HG03135 (cell line): ENCODE measurements at regions not wholly inside any gene's neighbourhood (a gene's known extent, or its start where the extent isn't known, plus 50 kb on each side); places are given as distances from the start of the nearest gene placed in this dataset.

ENCODE experiments used
- ATAC-seq: cut with Tn5 transposase; IDR thresholded peaks from one replicate; pipeline ENCODE4 v1.9.1; 2021; ENCODE audit warnings: mild to moderate bottlenecking, moderate library complexity; ENCODE audit not compliant: unreplicated experiment

DNA sequence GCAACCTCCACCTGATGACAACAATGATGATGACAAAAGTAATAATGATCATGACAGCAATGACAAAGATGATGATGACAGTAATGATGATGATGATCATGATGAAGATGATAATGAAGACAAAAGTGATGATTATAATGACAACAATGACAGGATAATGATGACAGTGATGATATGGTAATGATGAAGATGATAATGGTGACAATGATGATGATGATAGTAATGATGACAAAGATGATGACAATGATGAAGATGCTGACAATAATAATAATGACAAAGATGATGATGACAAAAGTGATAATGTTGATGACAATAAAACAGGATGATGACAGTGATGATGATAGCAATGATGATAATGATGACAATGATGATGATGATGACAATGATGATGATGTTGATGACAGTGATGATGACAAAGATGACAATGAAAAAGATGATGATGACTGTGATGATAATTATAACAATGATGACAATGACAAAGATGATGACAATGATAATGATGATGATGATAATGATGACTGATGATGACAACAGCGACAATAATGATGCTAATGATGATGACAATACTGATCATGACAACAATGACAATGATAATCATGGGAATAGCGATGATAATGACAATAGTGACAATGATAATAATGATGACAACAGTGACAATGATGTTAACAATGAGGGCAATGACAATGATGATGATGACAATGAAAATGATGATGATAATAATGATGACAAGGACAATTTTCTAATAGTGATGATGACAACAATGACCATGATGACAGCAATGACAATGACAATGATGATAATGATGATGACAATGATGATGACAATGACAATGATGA lies 1106.5 kb upstream of the AUTS2 start:
- ATAC-seq, result no peak

DNA sequence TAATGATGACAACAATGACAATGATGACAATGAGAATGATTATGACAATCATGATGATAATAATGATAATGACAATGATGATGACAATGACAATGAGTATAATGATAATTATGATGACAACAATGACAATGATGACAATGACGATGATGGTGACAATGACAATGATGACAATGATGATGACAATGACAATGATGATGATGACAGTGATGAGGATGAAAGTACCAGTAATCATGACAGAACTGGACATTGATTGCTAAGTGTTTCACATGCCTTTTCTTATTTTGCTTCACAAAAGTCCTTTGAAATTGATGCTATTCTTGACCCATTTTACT lies 1106.0 kb upstream of the AUTS2 start:
- ATAC-seq, result no peak

DNA sequence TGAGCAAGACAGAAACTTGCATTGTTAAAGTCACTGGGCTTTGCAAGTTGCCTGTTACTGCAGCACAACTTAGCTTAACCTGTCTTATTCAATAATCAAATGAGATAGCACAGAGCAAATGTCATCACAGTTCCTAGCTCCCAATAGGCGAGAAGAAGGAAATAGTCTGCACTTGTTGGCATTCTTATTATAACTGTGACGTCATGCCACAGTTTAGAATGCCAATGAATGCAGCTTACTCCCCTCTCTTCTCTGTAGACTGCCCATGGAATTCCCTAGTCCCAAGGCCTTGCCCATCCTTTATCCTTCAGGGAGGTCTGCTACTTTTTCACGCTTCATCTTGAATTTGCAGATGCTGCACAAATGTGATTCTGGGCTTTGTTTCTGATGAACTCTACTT lies 1094.9 kb upstream of the AUTS2 start:
- ATAC-seq, result no peak

DNA sequence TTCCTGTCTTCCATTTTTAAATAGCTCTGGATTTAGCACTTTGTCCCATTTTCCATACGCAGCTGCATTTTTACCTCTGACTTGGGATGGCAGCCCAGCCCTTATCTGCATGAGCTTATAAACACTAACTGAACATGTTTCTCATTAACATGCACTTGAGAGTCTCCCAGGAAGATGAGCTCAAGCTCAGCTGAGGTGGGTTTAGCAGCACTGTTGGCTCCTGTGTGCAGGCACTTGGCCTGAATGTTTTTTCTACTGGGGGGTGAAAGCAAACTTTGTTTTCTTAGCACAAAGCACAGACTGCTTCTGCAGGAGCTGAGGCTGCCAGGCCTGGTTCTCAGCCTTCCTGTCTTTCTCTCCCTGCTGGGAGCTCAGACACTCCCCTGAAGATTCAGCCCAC lies 1093.6 kb upstream of the AUTS2 start:
- no peak for ATAC-seq

DNA sequence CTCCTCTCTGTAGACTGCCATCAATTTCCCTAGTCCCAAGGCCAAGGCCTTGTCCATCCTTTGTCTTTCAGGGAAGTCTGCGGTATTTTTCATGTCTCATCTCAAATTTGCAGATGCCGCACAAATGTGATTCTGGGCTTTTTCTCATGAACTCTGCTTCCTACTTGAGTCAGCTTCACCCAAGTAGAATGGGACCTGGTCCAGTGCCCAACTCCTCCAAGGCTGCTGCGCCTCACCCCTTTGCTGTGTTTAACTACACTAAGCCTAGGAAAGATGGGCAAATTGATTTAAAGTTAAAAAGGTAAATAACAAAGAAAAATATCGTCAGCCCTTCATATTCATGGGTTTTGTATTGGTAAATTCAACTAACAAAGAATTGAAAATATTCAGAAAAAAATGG lies 1092.6 kb upstream of the AUTS2 start:
- no peak for ATAC-seq

DNA sequence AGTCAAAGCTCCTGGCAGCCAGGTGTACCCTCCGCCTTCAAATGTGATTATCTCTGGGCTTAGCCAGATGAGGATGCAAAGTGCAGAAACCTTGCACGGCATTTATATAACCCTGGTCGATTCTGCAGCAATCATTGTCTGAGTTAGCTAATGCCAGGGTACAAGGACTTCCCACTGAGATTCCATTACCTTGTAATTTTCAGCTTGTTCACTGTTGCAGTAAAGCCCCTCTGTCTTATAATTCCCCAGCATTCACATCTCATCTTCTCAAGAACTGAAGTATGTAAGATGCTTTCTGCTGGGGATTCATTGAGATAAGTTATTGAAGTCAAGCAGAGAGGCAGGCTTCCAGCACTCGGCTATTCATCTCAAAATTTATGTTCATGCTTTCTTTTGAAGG lies 1090.6 kb upstream of the AUTS2 start:
- no peak for ATAC-seq

DNA sequence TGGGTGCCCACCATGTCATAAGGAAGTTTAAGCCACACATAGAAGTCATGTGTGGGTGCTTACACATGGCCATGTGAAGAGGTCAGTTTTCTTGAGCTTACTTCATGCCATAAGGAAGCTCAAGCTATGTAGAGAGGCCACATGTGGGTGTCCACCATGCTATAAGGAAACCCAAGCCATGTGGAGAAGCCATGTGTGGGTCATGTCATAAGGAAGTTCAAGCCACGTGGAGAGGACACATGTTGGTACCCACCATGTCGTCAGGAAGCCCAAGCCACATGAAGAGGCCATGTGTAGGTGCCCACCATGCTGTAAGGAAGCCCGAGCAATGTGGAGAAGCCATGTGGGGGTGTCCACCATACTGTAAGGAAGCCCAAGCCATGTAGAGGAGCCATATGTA lies 1089.2 kb upstream of the AUTS2 start:
- no peak for ATAC-seq

DNA sequence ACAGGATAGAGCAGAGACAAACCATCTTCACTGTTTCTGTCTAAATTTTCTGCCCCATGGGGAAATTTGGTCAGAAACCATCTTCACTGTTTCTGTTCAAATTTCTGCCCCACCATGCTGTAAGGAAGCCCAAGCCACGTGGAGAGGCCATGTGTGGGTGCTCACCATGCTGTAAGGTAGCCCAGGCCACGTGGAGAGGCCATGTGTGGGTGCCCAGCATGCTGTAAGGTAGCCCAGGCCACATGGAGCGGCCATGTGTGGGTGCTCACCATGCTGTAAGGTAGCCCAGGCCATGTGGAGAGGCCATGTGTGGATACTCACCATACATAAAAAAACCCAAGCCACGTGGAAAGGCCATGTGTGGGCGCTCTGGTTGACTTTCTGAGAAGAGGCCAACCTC lies 1088.7 kb upstream of the AUTS2 start:
- no peak for ATAC-seq

DNA sequence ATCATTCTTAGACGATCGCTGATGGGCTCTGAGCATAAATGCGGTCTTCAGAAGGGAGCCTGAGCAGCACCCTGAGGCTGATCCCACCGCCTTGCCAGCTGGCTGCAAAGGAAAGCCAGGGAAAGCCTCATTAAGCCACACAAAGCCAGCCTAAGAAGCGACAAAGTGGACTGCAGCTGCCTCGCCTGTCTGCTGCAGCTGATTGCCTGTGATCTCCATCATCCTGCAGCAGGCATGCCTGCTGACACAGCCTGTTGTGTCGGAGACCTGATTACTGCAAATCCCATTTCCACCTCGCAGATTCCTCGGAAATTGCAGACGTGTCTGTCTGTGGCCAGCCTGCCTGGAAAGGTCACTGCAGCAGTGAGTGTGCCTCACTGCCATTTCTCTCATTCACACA lies 1087.0 kb upstream of the AUTS2 start:
- ATAC-seq, result no peak

DNA sequence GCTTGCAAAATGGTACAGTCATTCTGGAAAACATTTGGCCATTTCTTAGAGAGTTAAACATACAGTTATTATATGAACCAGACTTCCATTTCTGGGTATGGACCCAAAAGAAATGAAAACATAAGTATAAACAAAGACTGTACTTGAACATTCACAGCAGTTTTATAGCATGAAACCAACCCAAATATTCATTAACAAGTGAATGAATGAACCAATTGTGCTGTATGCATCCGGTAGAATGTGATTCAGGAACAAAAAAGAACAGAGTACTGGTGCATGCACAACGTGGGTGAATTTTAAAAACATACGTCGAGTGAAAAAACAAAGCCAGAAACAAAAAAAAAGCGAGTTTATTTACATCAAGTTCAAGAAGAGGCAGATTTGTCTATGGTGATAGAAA lies 1085.8 kb upstream of the AUTS2 start:
- no peak for ATAC-seq

DNA sequence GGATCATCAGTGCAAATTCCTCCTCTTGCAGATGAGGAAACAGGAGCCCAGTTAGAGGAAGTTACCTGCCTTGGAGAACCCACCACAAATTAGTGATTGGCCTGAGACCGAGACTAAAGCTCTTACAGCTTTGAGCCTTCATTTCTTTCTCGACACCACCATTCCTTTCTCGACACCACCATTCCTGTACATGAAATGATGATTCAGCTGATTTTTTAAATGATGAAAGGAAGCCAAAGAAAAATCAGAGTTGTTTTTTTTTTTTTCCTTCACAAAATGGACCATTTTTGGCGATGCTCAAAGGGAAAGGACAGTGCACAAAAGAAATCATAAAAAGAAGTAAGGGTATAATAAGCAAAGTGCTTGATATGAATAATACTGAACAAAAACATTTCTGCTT lies 1080.2 kb upstream of the AUTS2 start:
- ATAC-seq, result no peak

DNA sequence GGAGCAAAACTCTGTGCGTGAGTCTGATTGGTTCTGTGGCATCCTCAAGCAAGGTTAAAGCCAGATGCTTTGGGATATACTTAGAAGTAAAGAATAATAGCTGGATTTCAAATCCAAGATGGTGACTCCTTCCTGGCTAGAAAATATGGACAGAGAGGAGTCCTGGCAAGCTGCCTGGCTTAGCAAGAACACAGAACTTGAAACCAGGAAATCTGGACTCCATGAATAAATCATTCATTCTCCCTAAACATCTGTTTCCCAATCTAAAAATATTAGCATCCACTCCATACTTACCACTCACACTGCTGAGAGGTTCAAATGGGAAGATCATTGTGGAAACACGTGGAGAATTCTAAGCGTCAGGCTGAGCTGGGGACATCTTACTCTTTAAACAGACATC lies 1074.1 kb upstream of the AUTS2 start:
- ATAC-seq, result no peak

DNA sequence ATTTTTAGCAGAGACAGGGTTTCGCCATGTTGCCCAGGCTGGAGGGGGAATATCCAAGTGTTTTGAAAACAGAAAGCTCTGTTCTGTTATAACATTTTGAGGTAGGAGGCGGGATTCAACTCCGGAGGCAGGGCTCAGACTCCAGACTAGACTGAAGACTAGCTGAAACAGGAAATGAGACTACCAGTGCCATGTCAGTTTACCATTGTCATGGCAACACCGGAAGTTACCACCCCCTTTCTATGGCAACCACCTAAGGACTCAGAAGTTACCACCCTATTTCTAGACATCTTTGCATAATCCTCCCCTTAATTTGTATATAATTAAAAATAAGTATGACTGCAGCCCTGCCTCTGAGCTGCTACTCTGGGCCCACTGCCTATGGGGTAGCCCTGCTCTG lies 1069.1 kb upstream of the AUTS2 start:
- no peak for ATAC-seq

DNA sequence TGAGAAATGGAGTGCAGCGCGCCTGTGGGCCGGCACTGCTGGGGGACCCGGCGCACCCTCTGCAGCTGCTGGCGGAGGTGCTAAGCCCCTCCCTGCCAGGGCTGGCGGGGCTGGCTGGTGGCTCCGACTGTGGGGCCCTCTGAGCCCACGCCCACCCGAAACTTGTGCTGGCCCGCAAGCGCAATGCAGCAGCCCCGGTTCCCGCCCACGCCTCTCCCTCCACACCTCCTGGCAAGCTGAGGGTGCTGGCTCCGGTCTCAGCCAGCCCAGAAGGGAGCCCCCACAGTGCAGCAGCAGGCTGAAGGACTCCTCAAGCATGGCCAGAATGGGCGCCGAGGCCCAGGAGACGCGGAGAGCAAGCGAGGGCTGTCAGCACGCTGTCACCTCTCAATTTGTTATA lies 1063.0 kb upstream of the AUTS2 start:
- ATAC-seq, result no peak

DNA sequence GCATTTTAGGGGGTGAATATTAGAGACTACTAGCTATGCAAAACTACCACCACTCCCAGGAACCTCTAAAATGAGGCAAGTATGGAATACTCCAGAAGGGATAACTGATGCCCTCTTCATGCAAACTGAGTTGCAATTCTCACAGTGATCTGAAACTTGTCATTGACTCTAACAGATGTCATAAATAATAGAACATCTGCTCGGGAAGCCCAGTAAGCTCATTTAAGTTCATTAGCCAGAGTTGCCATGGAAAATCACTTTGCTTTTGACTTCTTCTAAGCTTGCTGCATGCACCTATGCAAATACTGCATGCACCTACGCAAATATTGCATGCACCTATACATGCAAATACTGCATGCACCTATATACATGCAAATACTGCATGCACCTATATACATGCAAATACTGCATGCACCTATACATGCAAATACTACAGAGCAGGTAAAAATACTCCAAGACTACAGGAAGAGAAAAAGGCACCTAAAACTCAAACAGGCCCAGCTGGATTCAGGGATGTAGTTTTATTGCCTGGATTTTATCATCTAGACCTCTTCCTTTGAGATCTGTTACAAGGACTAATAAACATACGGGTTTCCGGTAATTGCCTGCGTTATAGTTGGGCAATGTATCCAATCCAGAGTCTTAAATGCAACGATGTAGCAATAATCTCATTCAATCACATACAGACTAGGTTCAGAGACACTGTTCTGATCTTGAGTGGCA lies 1061.1 kb upstream of the AUTS2 start:
- ATAC-seq, result no peak

DNA sequence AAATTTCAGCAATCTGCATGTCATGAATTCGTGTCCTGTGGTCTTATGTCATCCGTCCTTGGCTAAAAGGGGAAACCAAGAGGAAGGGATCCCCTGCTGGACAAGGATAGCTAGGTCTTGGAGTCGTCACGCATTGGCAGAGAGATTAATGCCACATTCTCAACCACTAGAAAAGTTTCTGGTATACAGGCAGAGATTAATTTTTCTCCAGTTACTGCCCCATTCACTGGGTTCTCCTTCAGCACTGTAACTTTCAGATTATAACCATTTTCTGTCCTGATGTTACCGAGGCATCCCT lies 1060.6 kb upstream of the AUTS2 start:
- ATAC-seq, result no peak

DNA sequence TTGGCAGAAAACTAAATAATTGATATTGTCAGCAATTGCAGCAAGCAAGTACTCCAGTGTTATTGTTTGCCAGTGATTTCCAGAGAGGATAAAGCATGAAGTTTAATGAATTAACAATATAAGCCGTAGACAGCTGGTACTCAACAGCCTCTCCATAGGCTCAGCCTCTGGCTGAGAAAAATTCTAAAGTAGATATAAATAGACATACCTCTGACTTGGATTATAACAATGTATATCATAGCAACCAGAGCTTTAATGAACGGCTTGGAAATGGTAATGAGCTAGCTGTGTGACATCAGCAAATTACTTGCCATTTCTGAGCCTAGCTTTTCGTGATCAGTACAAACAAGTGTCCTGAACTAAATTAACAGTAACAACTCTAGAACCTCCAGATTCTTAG lies 1055.4 kb upstream of the AUTS2 start:
- ATAC-seq, result no peak

DNA sequence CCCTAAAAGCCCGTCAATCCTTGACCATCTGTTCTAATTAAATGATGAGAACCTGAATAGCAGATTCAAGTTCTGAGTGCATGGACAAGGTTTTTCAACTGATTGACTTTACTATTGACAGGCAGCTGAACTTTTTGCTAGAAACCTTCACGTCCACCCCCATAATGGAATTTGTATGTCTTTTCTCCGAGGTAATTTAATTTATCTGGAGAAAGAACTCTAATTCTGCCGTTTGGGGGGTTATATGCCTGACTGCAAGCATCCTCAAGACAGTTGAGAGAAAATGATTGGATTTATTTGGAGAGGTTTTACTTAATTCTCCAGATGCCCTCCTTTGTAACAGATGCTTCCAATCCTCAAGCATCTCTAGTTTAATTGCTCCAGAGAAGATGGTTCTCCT lies 1053.4 kb upstream of the AUTS2 start:
- no peak for ATAC-seq

DNA sequence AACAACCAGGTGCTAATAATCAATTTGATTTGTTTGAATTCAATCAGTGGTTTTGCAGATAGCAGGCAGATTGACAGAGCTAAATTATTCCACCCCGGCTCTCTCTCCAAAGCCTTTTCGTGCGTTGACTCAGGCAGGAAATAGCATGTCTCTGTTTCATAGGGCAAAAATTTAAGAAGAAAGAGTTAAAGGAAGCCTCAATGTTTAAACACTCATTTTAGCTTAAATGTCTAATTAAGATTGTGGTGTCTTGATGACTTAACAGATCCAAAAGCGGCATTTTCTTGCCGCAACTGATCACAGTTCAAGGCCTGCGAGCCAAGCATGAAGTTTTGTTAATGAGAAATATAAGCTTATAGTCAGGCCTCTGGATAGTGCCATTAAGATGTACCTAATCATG lies 1051.1 kb upstream of the AUTS2 start:
- no peak for ATAC-seq

DNA sequence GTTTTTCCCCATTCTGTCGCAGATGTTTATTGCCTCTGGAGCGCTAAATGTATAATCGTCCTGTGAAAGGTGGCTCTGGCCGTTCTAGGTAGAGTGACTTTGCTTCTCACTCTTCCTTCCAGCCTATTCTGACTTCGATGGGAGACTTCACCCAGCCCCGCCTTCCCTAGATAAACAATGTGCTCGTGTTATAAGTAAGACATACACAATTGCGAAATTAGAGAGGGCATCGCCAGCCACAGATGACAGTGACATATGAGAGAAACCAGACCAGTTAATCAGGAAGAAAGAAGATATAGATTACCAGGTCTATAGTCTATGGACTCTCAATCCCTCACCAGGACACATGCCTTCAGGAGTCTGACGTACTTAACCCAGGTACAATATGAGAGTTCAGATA lies 1050.5 kb upstream of the AUTS2 start:
- ATAC-seq, result no peak

DNA sequence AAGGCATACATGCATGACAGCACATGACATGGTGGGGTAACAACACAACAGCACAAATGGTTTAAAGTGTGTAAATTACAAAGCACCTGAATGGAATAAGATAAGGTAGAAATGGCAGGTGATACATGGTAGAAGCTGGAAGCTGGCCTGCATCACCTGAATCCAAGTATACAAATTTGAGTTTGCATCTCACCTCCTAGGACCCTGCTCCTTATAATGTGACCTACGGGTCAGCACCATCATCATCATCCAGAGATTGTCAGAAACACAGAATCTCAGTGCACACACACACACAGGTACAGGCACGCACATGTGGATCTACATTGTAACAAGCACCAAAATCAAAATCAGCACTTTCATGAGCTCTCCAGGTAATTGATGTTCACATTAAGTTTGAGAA lies 1048.2 kb upstream of the AUTS2 start:
- no peak for ATAC-seq

DNA sequence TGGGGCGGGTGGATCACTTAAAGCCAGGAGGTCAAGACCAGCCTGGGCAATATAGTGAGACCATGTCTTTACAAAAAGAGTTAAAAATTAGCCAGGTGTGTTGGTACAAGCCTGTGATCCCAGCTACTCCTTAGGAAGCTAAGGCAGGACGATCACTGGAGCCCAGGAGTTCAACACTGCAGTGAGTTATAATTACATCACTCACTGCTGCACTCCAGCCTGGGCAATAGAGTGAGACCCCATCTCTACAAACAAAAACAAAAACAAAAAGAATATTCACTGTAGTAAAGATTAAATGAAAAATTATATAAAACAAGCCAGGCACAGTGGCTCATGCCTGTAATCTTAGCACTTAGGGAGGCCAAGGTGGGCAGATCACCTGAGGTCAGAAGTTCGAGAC lies 1047.6 kb upstream of the AUTS2 start:
- no peak for ATAC-seq

DNA sequence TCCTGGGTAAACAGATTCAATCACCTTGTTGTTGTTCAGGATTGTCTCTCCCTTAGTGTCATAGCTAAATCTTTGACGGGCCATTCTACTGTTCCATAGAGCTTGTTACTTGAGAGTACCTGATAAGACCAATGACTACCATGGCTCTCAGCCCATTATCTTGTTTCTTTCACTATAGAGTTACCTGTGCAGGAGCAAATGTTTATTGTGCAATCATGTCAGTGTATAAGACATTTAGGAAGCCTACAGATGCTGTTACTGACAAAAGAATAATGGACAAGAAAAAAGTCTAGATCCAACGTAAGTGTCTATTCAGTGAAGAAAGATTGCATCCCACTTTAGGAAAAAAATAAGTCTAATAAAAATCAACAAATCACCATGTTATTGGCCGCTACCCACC lies 1041.7 kb upstream of the AUTS2 start:
- no peak for ATAC-seq
